NCI-H510A treated with DMSO at 0.1 percent for 48 hours (cell line): ENCODE measurements at regions not wholly inside any gene's neighbourhood (a gene's known extent, or its start where the extent isn't known, plus 50 kb on each side); places are given as distances from the start of the nearest gene placed in this dataset.
"Not testable (repeated sequence)": the region's sequence is repeated elsewhere in the genome, so short reads cannot be mapped to it uniquely, and the experiment has no call there.

Experiments used
- DNase-seq: peaks from one replicate; lab custom pipeline; 2025; lab: John Stamatoyannopoulos, UW

GRCh38 chr10:78342827-78343653 is 309.4 kb downstream of the RPS24 start:
- no peak for DNase-seq

- not testable (repeated sequence) for DNase-seq
Measured at GRCh38 chr10:78344257-78344656, 310.6 kb downstream of the RPS24 start.

- DNase-seq: not testable (repeated sequence)
Measured at GRCh38 chr10:78345515-78345914, 311.9 kb downstream of the RPS24 start.

GRCh38 chr10:78346721-78347120 is 313.1 kb downstream of the RPS24 start:
- DNase-seq: no peak

GRCh38 chr10:78348411-78349164 is 314.9 kb downstream of the RPS24 start:
- no peak for DNase-seq

- no peak for DNase-seq
Measured at GRCh38 chr10:78349165-78349516, 315.5 kb downstream of the RPS24 start.

- no peak for DNase-seq
Measured at GRCh38 chr10:78349911-78350663, 316.4 kb downstream of the RPS24 start.

GRCh38 chr10:78351283-78351682 is 317.6 kb downstream of the RPS24 start:
- DNase-seq: no peak

GRCh38 chr10:78351809-78352208 is 318.1 kb downstream of the RPS24 start:
- DNase-seq: no peak

GRCh38 chr10:78353636-78354035 is 320.0 kb downstream of the RPS24 start:
- no peak for DNase-seq

- DNase-seq: no peak
Measured at GRCh38 chr10:78354101-78354500, 320.4 kb downstream of the RPS24 start.

- no peak for DNase-seq
Measured at GRCh38 chr10:78356291-78356900, 322.7 kb downstream of the RPS24 start.

- no peak for DNase-seq
Measured at GRCh38 chr10:78357141-78358063, 323.7 kb downstream of the RPS24 start.

GRCh38 chr10:78358351-78358750 is 324.7 kb downstream of the RPS24 start:
- DNase-seq: no peak

- DNase-seq: no peak
Measured at GRCh38 chr10:78358982-78359381, 325.3 kb downstream of the RPS24 start.

- DNase-seq: no peak
Measured at GRCh38 chr10:78359640-78360091, 326.0 kb downstream of the RPS24 start.

GRCh38 chr10:78360284-78360683 is 326.6 kb downstream of the RPS24 start:
- no peak for DNase-seq

GRCh38 chr10:78361031-78361430 is 327.4 kb downstream of the RPS24 start:
- DNase-seq: no peak

- no peak for DNase-seq
Measured at GRCh38 chr10:78362406-78363022, 328.9 kb downstream of the RPS24 start.

GRCh38 chr10:78363190-78363589 is 329.5 kb downstream of the RPS24 start:
- no peak for DNase-seq

- no peak for DNase-seq
Measured at GRCh38 chr10:78365694-78366093, 332.0 kb downstream of the RPS24 start.
